ENCODE measurements at regions not wholly inside any gene's neighbourhood (a gene's known extent, or its start where the extent isn't known, plus 50 kb on each side); places are given as distances from the start of the nearest gene placed in this dataset.

DNA sequence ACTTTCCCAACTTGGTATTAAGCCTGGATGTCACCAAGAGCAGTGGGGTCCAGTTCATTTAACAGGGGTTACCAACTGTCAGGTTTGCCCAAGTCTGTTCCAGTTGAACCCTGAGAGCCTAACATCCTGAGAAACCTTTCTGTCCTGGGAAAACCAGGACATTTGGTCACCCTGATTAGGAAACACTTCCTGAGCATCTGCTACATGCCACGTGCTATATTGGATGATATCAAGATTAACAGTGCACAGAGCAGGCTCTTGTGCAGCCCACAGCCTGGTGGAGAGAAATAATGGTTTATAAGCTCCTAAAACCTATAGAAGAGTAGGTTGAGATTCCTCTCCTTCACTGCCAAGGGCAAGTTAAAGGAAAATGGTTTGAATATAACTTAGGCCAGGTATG, 102.9 kb upstream of the RAD23B start:
- peaks cover 5% of the 10 kb centered on the region for H3K36me3 Mint-ChIP-seq (ENCODE audit: low read depth)
- H3K4me1 Mint-ChIP-seq: no peaks in the 10 kb centered on the region
- intact Hi-C loops (cut with DNase I, micrococcal nuclease): no loop called here
- POLR2A ChIA-PET: no interaction called here
- no peak overlapping the region for H3K4me3 Mint-ChIP-seq
- H3K27me3 Mint-ChIP-seq: peaks cover 33% of the 10 kb centered on the region
- DNase-seq: no peak
- ATAC-seq: no peak
- H3K9me3 Mint-ChIP-seq (ENCODE audit: low read depth): peaks cover 14% of the 10 kb centered on the region
- no peak overlapping the region for H3K27ac Mint-ChIP-seq
- CTCF ChIA-PET: no interaction called here

DNA sequence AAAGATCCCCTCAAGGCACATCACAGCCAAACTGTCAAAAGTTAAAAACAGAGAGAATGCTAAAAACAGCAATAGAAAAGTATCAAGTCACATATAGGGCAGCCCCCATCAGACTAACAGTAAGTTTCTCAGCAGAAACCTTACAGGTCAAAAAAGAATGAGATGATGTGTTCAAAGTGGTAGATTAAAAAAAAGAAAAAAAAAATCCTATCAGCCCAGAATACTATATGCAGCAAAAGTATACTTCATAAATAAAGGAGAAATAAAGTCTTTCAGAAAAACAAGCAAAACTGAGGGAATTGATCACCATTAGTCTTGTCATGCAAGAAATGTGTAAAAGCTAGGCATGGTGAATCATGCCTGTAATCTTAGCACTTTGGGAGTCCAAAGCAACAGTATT, 99.9 kb upstream of the RAD23B start:
- peaks cover 34% of the 10 kb centered on the region for H3K27me3 Mint-ChIP-seq
- no peak overlapping the region for H3K4me3 Mint-ChIP-seq
- intact Hi-C loops (cut with DNase I, micrococcal nuclease): no loop called here
- no peaks in the 10 kb centered on the region for H3K4me1 Mint-ChIP-seq
- POLR2A ChIA-PET: no interaction called here
- DNase-seq (no peak), ATAC-seq (no peak)
- no peak overlapping the region for H3K27ac Mint-ChIP-seq
- H3K9me3 Mint-ChIP-seq (ENCODE audit: low read depth): peaks cover 14% of the 10 kb centered on the region
- peaks cover 5% of the 10 kb centered on the region for H3K36me3 Mint-ChIP-seq (ENCODE audit: low read depth)
- CTCF ChIA-PET: interaction anchor here (0.7 to 1.0 kb wide), 2 partner anchors 10 to 122 kb away, joined by 3 to 4 read pairs; no protein-coding TSS in a partner anchor

DNA sequence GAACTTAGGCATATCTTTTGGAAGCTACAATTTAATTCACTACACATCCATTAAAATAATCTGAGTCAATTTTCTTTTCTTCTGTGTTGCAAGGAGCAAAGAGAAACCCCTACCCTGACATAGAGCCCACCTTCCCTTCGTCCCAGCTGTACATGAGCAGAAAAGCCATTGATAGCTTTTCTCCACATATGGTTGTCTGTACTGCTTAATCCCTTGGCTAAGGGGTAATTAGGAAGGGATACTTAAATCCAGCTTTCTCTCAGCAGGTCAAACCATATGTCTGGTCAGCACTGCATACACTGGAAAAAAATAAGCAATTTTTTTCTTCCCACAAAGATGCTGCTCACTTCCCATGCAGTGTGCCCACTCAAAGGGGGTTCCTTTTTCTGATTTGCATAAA, 94.7 kb upstream of the RAD23B start:
- DNase-seq: no peak
- no peak overlapping the region for H3K4me3 Mint-ChIP-seq
- intact Hi-C loops (cut with DNase I, micrococcal nuclease): no loop called here
- no peaks in the 10 kb centered on the region for H3K36me3 Mint-ChIP-seq (ENCODE audit: low read depth)
- no peak overlapping the region for H3K27ac Mint-ChIP-seq
- peaks cover 20% of the 10 kb centered on the region for H3K27me3 Mint-ChIP-seq
- ATAC-seq: no peak
- ChIA-PET CTCF (no interaction called here), POLR2A (no interaction called here)
- H3K9me3 Mint-ChIP-seq (ENCODE audit: low read depth): peaks cover 3% of the 10 kb centered on the region
- no peaks in the 10 kb centered on the region for H3K4me1 Mint-ChIP-seq

DNA sequence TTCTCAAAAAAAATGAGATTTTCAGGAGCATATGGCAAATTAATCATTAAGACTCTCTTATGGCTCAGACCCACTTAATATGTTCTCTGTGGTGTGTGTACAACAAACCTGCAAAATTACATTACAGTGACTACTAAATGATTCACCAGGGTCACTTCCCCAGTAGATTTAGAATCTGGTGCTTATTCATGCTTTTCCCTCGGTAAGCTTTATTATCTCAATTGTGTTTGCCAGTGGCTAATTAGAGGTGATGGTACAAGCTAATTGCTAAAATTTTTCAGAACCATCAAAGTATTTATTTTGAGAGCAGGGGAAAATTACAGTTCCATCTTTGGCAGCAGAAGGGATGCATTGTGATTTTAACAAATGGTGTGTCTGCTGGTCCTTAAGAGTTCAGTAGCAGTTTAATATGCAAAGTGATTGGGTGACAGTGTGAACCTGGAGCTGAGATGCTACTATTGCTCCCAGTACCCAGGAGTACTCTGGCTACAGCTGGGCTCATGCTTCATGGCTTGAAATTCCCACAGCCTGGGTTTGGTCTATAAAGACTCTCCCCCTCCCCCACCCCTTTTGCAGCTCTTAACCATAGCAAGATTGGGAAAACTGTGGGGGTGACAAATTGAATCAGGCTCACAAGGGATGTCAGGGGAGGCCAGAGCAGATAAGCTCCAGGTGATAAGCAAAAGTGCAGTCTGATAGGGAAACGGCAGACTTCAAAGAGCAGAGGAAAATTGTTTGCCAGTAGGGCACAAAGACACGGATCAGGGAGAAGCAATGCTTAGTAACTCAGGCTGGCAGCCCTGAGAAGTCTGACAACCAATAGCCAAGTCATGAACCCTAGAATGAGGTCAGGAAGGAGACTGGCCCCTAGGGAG, 92.8 kb upstream of the RAD23B start:
- Mint-ChIP-seq H3K4me1 (no peaks in the 10 kb centered on the region), H3K4me3 (no peak overlapping the region), H3K27me3 (peaks cover 16% of the 10 kb centered on the region), H3K27ac (no peak overlapping the region), H3K9me3 (ENCODE audit: low read depth) (no peaks in the 10 kb centered on the region), H3K36me3 (ENCODE audit: low read depth) (no peaks in the 10 kb centered on the region)
- intact Hi-C loops (cut with DNase I, micrococcal nuclease): no loop called here
- POLR2A ChIA-PET: interaction anchor here (0.6 kb wide), 1 partner anchor 118 kb away, joined by 3 read pairs; no protein-coding TSS in a partner anchor
- ATAC-seq (no peak), DNase-seq (no peak)
- CTCF ChIA-PET: interaction anchor here (0.8 to 1.0 kb wide), 2 partner anchors 17 to 151 kb away, joined by 3 read pairs; no protein-coding TSS in a partner anchor

DNA sequence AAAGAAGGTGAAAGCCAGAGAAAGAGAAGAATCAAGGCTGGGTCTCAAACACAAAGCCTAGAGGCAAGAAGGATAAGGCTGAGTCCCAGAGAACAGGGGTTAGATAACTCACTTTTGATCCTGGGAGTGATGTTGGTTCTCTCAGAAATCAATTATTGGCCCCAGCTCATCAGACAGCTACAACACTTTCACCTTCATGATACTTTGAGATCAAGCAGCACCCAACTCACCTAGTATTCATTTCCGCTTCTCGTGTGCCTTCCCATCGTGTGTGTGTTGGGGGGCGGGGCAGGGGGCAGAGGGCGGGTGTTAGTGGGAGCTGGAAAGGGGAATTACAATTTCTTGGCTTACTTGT, 92.2 kb upstream of the RAD23B start:
- Mint-ChIP-seq H3K9me3 (ENCODE audit: low read depth) (no peaks in the 10 kb centered on the region), H3K27me3 (peaks cover 17% of the 10 kb centered on the region), H3K27ac (no peak overlapping the region), H3K36me3 (ENCODE audit: low read depth) (no peaks in the 10 kb centered on the region), H3K4me3 (no peak overlapping the region), H3K4me1 (no peaks in the 10 kb centered on the region)
- ATAC-seq: no peak
- POLR2A ChIA-PET: no interaction called here
- CTCF ChIA-PET: interaction anchor here (0.8 kb wide), 1 partner anchor 16 kb away, joined by 3 read pairs; no protein-coding TSS in a partner anchor
- intact Hi-C loops (cut with DNase I, micrococcal nuclease): no loop called here
- DNase-seq: no peak

DNA sequence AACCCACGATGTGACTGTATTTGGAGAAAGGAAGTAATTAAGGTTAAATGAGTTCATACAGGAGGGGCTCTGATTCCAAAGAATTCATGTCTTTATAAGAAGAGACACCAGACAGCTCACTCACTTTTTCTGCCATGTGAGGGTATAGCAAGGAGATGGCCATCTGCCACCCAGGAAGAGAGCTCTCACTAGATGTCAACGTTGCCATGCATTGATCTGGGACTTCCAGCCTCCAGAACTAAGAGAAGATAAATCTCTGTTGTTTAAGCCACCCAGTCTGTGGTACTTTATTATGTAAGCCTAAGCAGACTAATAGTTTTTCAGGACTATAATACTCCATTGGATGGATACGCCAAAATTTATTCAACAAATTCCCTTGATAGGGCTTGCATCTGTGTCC, 89.8 kb upstream of the RAD23B start:
- DNase-seq (no peak), ATAC-seq (no peak)
- CTCF ChIA-PET: no interaction called here
- POLR2A ChIA-PET: no interaction called here
- no peaks in the 10 kb centered on the region for H3K4me1 Mint-ChIP-seq
- no peaks in the 10 kb centered on the region for H3K9me3 Mint-ChIP-seq (ENCODE audit: low read depth)
- no peaks in the 10 kb centered on the region for H3K36me3 Mint-ChIP-seq (ENCODE audit: low read depth)
- peaks cover 15% of the 10 kb centered on the region for H3K27me3 Mint-ChIP-seq
- no peak overlapping the region for H3K4me3 Mint-ChIP-seq
- no peak overlapping the region for H3K27ac Mint-ChIP-seq
- intact Hi-C loops (cut with DNase I, micrococcal nuclease): no loop called here

DNA sequence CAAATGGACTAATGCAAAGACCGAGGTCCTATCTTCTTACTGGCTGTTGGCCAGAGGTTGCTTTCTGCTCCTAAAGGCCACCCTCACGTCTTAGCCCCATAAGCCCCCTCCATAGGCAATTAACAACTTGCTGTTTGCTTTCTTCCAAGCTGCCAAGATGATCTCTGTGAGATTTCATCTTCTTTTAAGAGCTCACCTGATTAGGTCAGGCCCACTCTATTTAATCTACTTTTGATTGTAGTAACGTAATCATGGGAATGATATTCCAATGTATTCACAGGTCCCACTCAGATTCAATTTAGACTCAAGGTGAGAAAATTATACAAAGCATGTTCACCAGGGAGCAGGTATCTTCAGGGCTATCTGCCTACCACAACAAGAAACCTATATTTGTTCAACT, 84.4 kb upstream of the RAD23B start:
- peaks cover 4% of the 10 kb centered on the region for H3K27me3 Mint-ChIP-seq
- H3K9me3 Mint-ChIP-seq (ENCODE audit: low read depth): peaks cover 5% of the 10 kb centered on the region
- no peak overlapping the region for H3K27ac Mint-ChIP-seq
- H3K4me3 Mint-ChIP-seq: no peak overlapping the region
- intact Hi-C loops (cut with DNase I, micrococcal nuclease): no loop called here
- ATAC-seq: no peak
- CTCF ChIA-PET: interaction anchor here (0.6 to 0.7 kb wide), 2 partner anchors 1147 to 1530 kb away, joined by 3 read pairs; no protein-coding TSS in a partner anchor
- H3K4me1 Mint-ChIP-seq: no peaks in the 10 kb centered on the region
- no peaks in the 10 kb centered on the region for H3K36me3 Mint-ChIP-seq (ENCODE audit: low read depth)
- DNase-seq: no peak
- POLR2A ChIA-PET: no interaction called here

DNA sequence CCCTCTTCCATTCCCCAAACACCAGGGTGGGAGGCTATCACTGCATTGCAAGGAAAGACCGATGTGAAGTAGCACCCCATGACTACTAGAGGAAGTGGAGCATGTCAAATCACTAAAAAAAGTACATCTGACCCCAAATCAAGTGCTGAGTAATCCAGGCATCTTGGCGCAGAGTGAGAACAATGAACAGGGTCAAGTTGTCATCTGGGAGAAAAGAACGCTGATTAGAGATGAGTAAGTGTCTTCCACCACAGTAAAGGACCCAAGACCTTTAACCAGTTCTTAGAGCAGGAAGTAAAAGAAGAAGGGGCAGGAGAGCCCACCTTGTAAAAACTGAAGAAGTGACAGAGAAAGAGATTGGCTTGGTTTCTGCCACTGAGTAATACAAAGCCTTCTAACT, 75.0 kb upstream of the RAD23B start:
- DNase-seq (no peak), ATAC-seq (no peak)
- no peak overlapping the region for H3K4me3 Mint-ChIP-seq
- no peaks in the 10 kb centered on the region for H3K36me3 Mint-ChIP-seq (ENCODE audit: low read depth)
- H3K27ac Mint-ChIP-seq: no peak overlapping the region
- H3K4me1 Mint-ChIP-seq: peaks cover 4% of the 10 kb centered on the region
- H3K27me3 Mint-ChIP-seq: peaks cover 9% of the 10 kb centered on the region
- CTCF ChIA-PET: interaction anchor here (0.7 kb wide), 1 partner anchor 1678 kb away, joined by 3 read pairs; no protein-coding TSS in a partner anchor
- POLR2A ChIA-PET: no interaction called here
- peaks cover 2% of the 10 kb centered on the region for H3K9me3 Mint-ChIP-seq (ENCODE audit: low read depth)
- intact Hi-C loops (cut with DNase I, micrococcal nuclease): no loop called here

DNA sequence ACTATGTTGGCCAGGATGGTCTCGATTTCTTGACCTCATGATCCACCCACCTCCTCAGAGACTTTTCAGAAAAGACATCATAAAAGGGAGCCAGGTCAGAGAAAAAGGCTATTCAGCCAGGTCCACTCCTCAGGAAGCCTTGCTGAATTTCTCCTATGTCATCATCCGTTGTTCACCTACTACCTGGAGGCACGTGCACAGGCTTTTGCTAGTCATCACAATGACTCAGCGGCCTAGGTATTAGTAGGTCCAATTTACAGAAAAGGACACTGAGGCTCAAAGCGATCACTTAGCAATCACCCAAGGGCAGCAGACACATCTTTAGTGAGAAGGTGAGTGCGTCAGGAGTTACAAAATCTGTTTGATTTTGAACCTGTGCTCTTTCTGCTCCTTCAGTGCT, 72.3 kb upstream of the RAD23B start:
- peaks cover 2% of the 10 kb centered on the region for H3K9me3 Mint-ChIP-seq (ENCODE audit: low read depth)

DNA sequence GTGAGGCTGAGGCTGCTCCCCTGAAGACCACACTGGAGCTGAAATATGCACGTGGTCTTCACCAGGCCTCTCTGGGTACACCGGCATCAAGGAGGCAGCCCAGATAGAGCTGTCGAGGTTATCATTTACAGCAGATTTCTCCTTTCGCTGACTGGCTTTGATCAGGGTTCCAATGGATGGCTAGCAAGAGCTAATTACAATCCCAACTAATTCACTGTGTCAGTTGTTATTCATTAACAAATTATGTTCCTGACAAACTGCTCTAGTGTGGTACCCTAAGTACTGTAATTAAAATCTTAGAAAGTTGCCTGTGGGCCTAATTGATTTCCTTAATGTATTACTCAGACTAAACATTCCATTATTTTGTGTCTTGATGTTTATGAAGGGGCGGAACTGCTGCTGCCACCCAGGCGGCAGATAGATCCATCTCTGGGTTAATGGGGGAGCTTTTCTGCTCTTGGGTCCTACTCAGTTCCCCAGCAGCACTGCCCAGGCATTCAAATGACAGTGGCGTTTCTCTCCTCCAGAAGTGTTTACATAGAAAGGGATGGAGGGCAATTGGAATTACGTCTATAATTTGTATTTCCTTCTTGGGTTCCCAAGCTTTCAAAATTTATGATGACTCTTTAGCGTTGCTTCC, 71.7 kb upstream of the RAD23B start:
- Mint-ChIP-seq H3K9me3 (ENCODE audit: low read depth) (peaks cover 2% of the 10 kb centered on the region), H3K36me3 (ENCODE audit: low read depth) (no peaks in the 10 kb centered on the region), H3K4me3 (no peak overlapping the region), H3K4me1 (peaks cover 14% of the 10 kb centered on the region), H3K27ac (no peak overlapping the region), H3K27me3 (peaks cover 7% of the 10 kb centered on the region)
- DNase-seq (no peak), ATAC-seq (no peak)
- intact Hi-C loops (cut with DNase I, micrococcal nuclease): no loop called here
- ChIA-PET POLR2A (no interaction called here), CTCF (no interaction called here)

More for the DNA sequence above, 72.3 kb upstream of the RAD23B start:
- Mint-ChIP-seq H3K4me3 (no peak overlapping the region), H3K36me3 (ENCODE audit: low read depth) (no peaks in the 10 kb centered on the region), H3K4me1 (peaks cover 14% of the 10 kb centered on the region), H3K27ac (no peak overlapping the region), H3K27me3 (peaks cover 8% of the 10 kb centered on the region)
- intact Hi-C loops (cut with DNase I, micrococcal nuclease): no loop called here
- ChIA-PET POLR2A (no interaction called here), CTCF (no interaction called here)
- DNase-seq: no peak
- no peak for ATAC-seq

DNA sequence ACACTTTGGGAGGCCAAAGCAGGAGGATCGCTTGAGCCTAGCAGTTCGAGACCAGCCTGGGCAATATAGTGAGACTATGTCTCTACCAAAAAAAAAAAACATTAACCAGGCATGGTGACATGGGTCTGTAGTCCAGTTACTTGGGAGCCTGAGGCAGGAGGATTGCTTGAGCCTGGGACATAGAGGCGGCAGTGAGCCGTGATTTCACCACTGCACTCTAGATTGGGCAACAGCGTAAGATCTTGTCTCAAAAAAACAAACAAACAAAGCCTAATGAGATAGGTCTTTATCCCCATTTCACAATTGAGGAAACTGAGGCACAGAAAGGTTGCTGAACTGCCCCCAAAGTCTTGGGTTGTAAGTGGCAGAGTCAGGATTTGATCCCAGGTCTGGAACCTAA, 70.5 kb upstream of the RAD23B start:
- ATAC-seq (no peak), DNase-seq (no peak)
- intact Hi-C loops (cut with DNase I, micrococcal nuclease): loop anchor here (1.0 to 2.0 kb wide), 4 partner anchors 31 to 71 kb away; partner anchors contain the start of gene RAD23B (in 1 of the 2)
- Mint-ChIP-seq H3K9me3 (ENCODE audit: low read depth) (peaks cover 2% of the 10 kb centered on the region), H3K27ac (peak overlapping the region; percentile 42), H3K27me3 (peaks cover 7% of the 10 kb centered on the region), H3K4me1 (peaks cover 14% of the 10 kb centered on the region), H3K4me3 (no peak overlapping the region), H3K36me3 (ENCODE audit: low read depth) (no peaks in the 10 kb centered on the region)
- POLR2A ChIA-PET: no interaction called here
- CTCF ChIA-PET: no interaction called here

DNA sequence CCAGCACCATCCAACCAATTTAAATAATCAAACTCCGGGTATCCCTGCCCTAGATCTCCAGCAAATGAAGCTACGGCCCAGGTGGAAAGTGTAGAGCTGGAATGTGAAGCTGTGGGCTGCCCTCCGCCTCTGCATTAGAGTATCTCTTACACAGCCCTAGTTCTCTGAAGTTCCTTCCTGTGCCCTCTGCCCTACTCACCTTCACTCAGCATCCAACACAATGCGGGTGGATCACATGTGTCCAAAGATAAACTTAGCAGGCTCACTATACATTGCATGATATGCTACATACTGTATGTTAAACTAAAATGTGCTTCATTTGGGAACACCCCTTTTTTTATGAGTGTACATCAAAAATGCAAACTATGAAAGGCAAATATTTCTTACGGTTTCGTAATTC, 70.0 kb upstream of the RAD23B start:
- no peaks in the 10 kb centered on the region for H3K36me3 Mint-ChIP-seq (ENCODE audit: low read depth)
- peaks cover 2% of the 10 kb centered on the region for H3K9me3 Mint-ChIP-seq (ENCODE audit: low read depth)
- intact Hi-C loops (cut with DNase I, micrococcal nuclease): loop anchor here (1.0 to 2.0 kb wide), 4 partner anchors 30 to 70 kb away; partner anchors contain the start of gene RAD23B (in 1 of the 2)
- ChIA-PET CTCF (no interaction called here), POLR2A (no interaction called here)
- peaks cover 7% of the 10 kb centered on the region for H3K27me3 Mint-ChIP-seq
- H3K4me3 Mint-ChIP-seq: no peak overlapping the region
- peaks cover 14% of the 10 kb centered on the region for H3K4me1 Mint-ChIP-seq
- H3K27ac Mint-ChIP-seq: peak overlapping the region; percentile 42
- no peak for DNase-seq
- peak; percentile 46 for ATAC-seq
